ENCODE measurements at regions not wholly inside any gene's neighbourhood (a gene's known extent, or its start where the extent isn't known, plus 50 kb on each side); places are given as distances from the start of the nearest gene placed in this dataset.

GRCh38 chr5:112112346-112112745, 306.7 kb downstream of the EPB41L4A start:
- H3K27me3 ChIP-seq (ENCODE audit: control insufficient read depth, insufficient read depth, low read length) = no peaks in the 10 kb centered on the region
- H3K36me3 ChIP-seq (ENCODE audit: insufficient read depth, low read length) = no peaks in the 10 kb centered on the region
- no peak overlapping the region for H3K9ac ChIP-seq (ENCODE audit: low read depth, low read length)
- H3K9me3 ChIP-seq (replicated peaks; ENCODE audit: low read length) = no peaks in the 10 kb centered on the region
- no peak overlapping the region for H3K4me2 ChIP-seq (ENCODE audit: low read length)
- H3K4me3 ChIP-seq (ENCODE audit: low read length) = no peak overlapping the region
- peaks cover 6% of the 10 kb centered on the region for H3K4me1 ChIP-seq (ENCODE audit: control insufficient read depth, insufficient read depth, low read length)

- H3K9ac ChIP-seq (ENCODE audit: low read depth, low read length) = no peak overlapping the region
- no peak overlapping the region for H3K4me2 ChIP-seq (ENCODE audit: low read length)
- H3K4me1 ChIP-seq (ENCODE audit: control insufficient read depth, insufficient read depth, low read length) = peaks cover 6% of the 10 kb centered on the region
- no peaks in the 10 kb centered on the region for H3K27me3 ChIP-seq (ENCODE audit: control insufficient read depth, insufficient read depth, low read length)
- H3K36me3 ChIP-seq (ENCODE audit: insufficient read depth, low read length) = no peaks in the 10 kb centered on the region
- H3K9me3 ChIP-seq (replicated peaks; ENCODE audit: low read length) = no peaks in the 10 kb centered on the region
- H3K4me3 ChIP-seq (ENCODE audit: low read length) = no peak overlapping the region
Measured at GRCh38 chr5:112109331-112110007, 309.6 kb downstream of the EPB41L4A start.

- Histone ChIP-seq H3K9me3 (replicated peaks; ENCODE audit: low read length) (no peaks in the 10 kb centered on the region), H3K36me3 (ENCODE audit: insufficient read depth, low read length) (no peaks in the 10 kb centered on the region), H3K27me3 (ENCODE audit: control insufficient read depth, insufficient read depth, low read length) (no peaks in the 10 kb centered on the region), H3K4me2 (ENCODE audit: low read length) (no peak overlapping the region), H3K4me3 (ENCODE audit: low read length) (no peak overlapping the region), H3K4me1 (ENCODE audit: control insufficient read depth, insufficient read depth, low read length) (peaks cover 6% of the 10 kb centered on the region), H3K9ac (ENCODE audit: low read depth, low read length) (no peak overlapping the region)
Measured at GRCh38 chr5:112106878-112107277, 312.2 kb downstream of the EPB41L4A start.

GRCh38 chr5:112097768-112098167, 321.3 kb downstream of the EPB41L4A start:
- Histone ChIP-seq H3K4me1 (ENCODE audit: control insufficient read depth, insufficient read depth, low read length) (no peaks in the 10 kb centered on the region), H3K36me3 (ENCODE audit: insufficient read depth, low read length) (no peaks in the 10 kb centered on the region), H3K4me3 (ENCODE audit: low read length) (no peak overlapping the region), H3K9me3 (replicated peaks; ENCODE audit: low read length) (peaks cover 4% of the 10 kb centered on the region), H3K4me2 (ENCODE audit: low read length) (peak overlapping the region; percentile 73), H3K9ac (ENCODE audit: low read depth, low read length) (no peak overlapping the region), H3K27me3 (ENCODE audit: control insufficient read depth, insufficient read depth, low read length) (no peaks in the 10 kb centered on the region)

- H3K9me3 ChIP-seq (replicated peaks; ENCODE audit: low read length) = no peaks in the 10 kb centered on the region
Measured at GRCh38 chr5:112087222-112087621, 330.2 kb upstream of the NREP start.

GRCh38 chr5:112086740-112087139, 329.7 kb upstream of the NREP start:
- Histone ChIP-seq H3K9ac (ENCODE audit: low read depth, low read length) (no peak overlapping the region), H3K4me1 (ENCODE audit: control insufficient read depth, insufficient read depth, low read length) (no peaks in the 10 kb centered on the region), H3K36me3 (ENCODE audit: insufficient read depth, low read length) (no peaks in the 10 kb centered on the region), H3K9me3 (replicated peaks; ENCODE audit: low read length) (no peaks in the 10 kb centered on the region), H3K4me2 (ENCODE audit: low read length) (no peak overlapping the region), H3K27me3 (ENCODE audit: control insufficient read depth, insufficient read depth, low read length) (no peaks in the 10 kb centered on the region), H3K4me3 (ENCODE audit: low read length) (no peak overlapping the region)

More at GRCh38 chr5:112087222-112087621, 330.2 kb upstream of the NREP start:
- H3K36me3 ChIP-seq (ENCODE audit: insufficient read depth, low read length) = no peaks in the 10 kb centered on the region
- no peaks in the 10 kb centered on the region for H3K27me3 ChIP-seq (ENCODE audit: control insufficient read depth, insufficient read depth, low read length)
- H3K4me1 ChIP-seq (ENCODE audit: control insufficient read depth, insufficient read depth, low read length) = no peaks in the 10 kb centered on the region
- no peak overlapping the region for H3K4me2 ChIP-seq (ENCODE audit: low read length)
- no peak overlapping the region for H3K4me3 ChIP-seq (ENCODE audit: low read length)
- no peak overlapping the region for H3K9ac ChIP-seq (ENCODE audit: low read depth, low read length)

- H3K9ac ChIP-seq (ENCODE audit: low read depth, low read length) = no peak overlapping the region
- H3K4me2 ChIP-seq (ENCODE audit: low read length) = no peak overlapping the region
- H3K36me3 ChIP-seq (ENCODE audit: insufficient read depth, low read length) = no peaks in the 10 kb centered on the region
- H3K4me3 ChIP-seq (ENCODE audit: low read length) = no peak overlapping the region
- H3K27me3 ChIP-seq (ENCODE audit: control insufficient read depth, insufficient read depth, low read length) = no peaks in the 10 kb centered on the region
- no peaks in the 10 kb centered on the region for H3K4me1 ChIP-seq (ENCODE audit: control insufficient read depth, insufficient read depth, low read length)
- H3K9me3 ChIP-seq (replicated peaks; ENCODE audit: low read length) = no peaks in the 10 kb centered on the region
Measured at GRCh38 chr5:112084149-112084548, 327.2 kb upstream of the NREP start.

GRCh38 chr5:112083623-112084022, 326.6 kb upstream of the NREP start:
- Histone ChIP-seq H3K4me1 (ENCODE audit: control insufficient read depth, insufficient read depth, low read length) (no peaks in the 10 kb centered on the region), H3K4me2 (ENCODE audit: low read length) (no peak overlapping the region), H3K9me3 (replicated peaks; ENCODE audit: low read length) (no peaks in the 10 kb centered on the region), H3K27me3 (ENCODE audit: control insufficient read depth, insufficient read depth, low read length) (no peaks in the 10 kb centered on the region), H3K4me3 (ENCODE audit: low read length) (no peak overlapping the region), H3K36me3 (ENCODE audit: insufficient read depth, low read length) (no peaks in the 10 kb centered on the region), H3K9ac (ENCODE audit: low read depth, low read length) (no peak overlapping the region)

GRCh38 chr5:112077180-112077579, 320.2 kb upstream of the NREP start:
- Histone ChIP-seq H3K27me3 (ENCODE audit: control insufficient read depth, insufficient read depth, low read length) (no peaks in the 10 kb centered on the region), H3K9ac (ENCODE audit: low read depth, low read length) (no peak overlapping the region), H3K4me3 (ENCODE audit: low read length) (no peak overlapping the region), H3K36me3 (ENCODE audit: insufficient read depth, low read length) (no peaks in the 10 kb centered on the region), H3K9me3 (replicated peaks; ENCODE audit: low read length) (no peaks in the 10 kb centered on the region), H3K4me1 (ENCODE audit: control insufficient read depth, insufficient read depth, low read length) (no peaks in the 10 kb centered on the region), H3K4me2 (ENCODE audit: low read length) (no peak overlapping the region)

- Histone ChIP-seq H3K4me1 (ENCODE audit: control insufficient read depth, insufficient read depth, low read length) (no peaks in the 10 kb centered on the region), H3K27me3 (ENCODE audit: control insufficient read depth, insufficient read depth, low read length) (no peaks in the 10 kb centered on the region), H3K4me3 (ENCODE audit: low read length) (no peak overlapping the region), H3K36me3 (ENCODE audit: insufficient read depth, low read length) (no peaks in the 10 kb centered on the region), H3K4me2 (ENCODE audit: low read length) (no peak overlapping the region), H3K9ac (ENCODE audit: low read depth, low read length) (no peak overlapping the region), H3K9me3 (replicated peaks; ENCODE audit: low read length) (no peaks in the 10 kb centered on the region)
Measured at GRCh38 chr5:112070022-112070421, 313.0 kb upstream of the NREP start.

GRCh38 chr5:112069329-112069728, 312.3 kb upstream of the NREP start:
- no peak overlapping the region for H3K4me3 ChIP-seq (ENCODE audit: low read length)
- H3K4me2 ChIP-seq (ENCODE audit: low read length) = no peak overlapping the region
- H3K9me3 ChIP-seq (replicated peaks; ENCODE audit: low read length) = no peaks in the 10 kb centered on the region
- no peaks in the 10 kb centered on the region for H3K36me3 ChIP-seq (ENCODE audit: insufficient read depth, low read length)
- H3K9ac ChIP-seq (ENCODE audit: low read depth, low read length) = no peak overlapping the region
- H3K27me3 ChIP-seq (ENCODE audit: control insufficient read depth, insufficient read depth, low read length) = no peaks in the 10 kb centered on the region
- H3K4me1 ChIP-seq (ENCODE audit: control insufficient read depth, insufficient read depth, low read length) = no peaks in the 10 kb centered on the region

GRCh38 chr5:112068593-112068992, 311.6 kb upstream of the NREP start:
- Histone ChIP-seq H3K4me2 (ENCODE audit: low read length) (no peak overlapping the region), H3K9ac (ENCODE audit: low read depth, low read length) (no peak overlapping the region), H3K4me3 (ENCODE audit: low read length) (no peak overlapping the region), H3K36me3 (ENCODE audit: insufficient read depth, low read length) (no peaks in the 10 kb centered on the region), H3K27me3 (ENCODE audit: control insufficient read depth, insufficient read depth, low read length) (no peaks in the 10 kb centered on the region), H3K9me3 (replicated peaks; ENCODE audit: low read length) (no peaks in the 10 kb centered on the region), H3K4me1 (ENCODE audit: control insufficient read depth, insufficient read depth, low read length) (no peaks in the 10 kb centered on the region)

Measured in skeletal muscle satellite cell (primary cell).